ENCODE measurements at regions not wholly inside any gene's neighbourhood (a gene's known extent, or its start where the extent isn't known, plus 50 kb on each side); places are given as distances from the start of the nearest gene placed in this dataset.

GRCh38 chr6:93083337-93084230, 335.8 kb downstream of the EPHA7 start:
- WGBS, 3 donors, result 66 to 80% (median 72%) methylated on average over 1 of the region's 1 CpG
- Histone ChIP-seq H3K4me1 (no peaks in the 10 kb centered on the region), H3K27ac (no peak overlapping the region), H3K4me3 (no peak overlapping the region), H3K27me3 (ENCODE audit: insufficient read depth in 3 of 3, low read length in 2 of 3) (no peaks in the 10 kb centered on the region), H3K36me3 (ENCODE audit: insufficient read depth in 1 of 2, low read depth in 1 of 2) (no peaks in the 10 kb centered on the region), H3K9me3 (no peaks in the 10 kb centered on the region)
- ATAC-seq (no peak), DNase-seq (no peak)
- TF ChIP-seq, protein P1, sequence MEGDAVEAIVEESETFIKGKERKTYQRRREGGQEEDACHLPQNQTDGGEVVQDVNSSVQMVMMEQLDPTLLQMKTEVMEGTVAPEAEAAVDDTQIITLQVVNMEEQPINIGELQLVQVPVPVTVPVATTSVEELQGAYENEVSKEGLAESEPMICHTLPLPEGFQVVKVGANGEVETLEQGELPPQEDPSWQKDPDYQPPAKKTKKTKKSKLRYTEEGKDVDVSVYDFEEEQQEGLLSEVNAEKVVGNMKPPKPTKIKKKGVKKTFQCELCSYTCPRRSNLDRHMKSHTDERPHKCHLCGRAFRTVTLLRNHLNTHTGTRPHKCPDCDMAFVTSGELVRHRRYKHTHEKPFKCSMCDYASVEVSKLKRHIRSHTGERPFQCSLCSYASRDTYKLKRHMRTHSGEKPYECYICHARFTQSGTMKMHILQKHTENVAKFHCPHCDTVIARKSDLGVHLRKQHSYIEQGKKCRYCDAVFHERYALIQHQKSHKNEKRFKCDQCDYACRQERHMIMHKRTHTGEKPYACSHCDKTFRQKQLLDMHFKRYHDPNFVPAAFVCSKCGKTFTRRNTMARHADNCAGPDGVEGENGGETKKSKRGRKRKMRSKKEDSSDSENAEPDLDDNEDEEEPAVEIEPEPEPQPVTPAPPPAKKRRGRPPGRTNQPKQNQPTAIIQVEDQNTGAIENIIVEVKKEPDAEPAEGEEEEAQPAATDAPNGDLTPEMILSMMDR (IDR thresholded peaks at IDR 0.05), result no peak
- intact Hi-C loops (cut with DNase I), result no loop called here

GRCh38 chr6:93081901-93082300, 337.5 kb downstream of the EPHA7 start:
- intact Hi-C loops (cut with DNase I), result no loop called here
- 67 to 71% (median 67%) methylated on average over 3 of the region's 3 CpGs for WGBS, 3 donors
- no peak for ATAC-seq

GRCh38 chr6:93079061-93079460, 340.3 kb downstream of the EPHA7 start:
- 58 to 67% (median 66%) methylated on average over 1 of the region's 1 CpG for WGBS, 3 donors
- H3K27me3 ChIP-seq (ENCODE audit: insufficient read depth in 3 of 3, low read length in 2 of 3), result no peaks in the 10 kb centered on the region
- ATAC-seq (no peak), DNase-seq (no peak)
- intact Hi-C loops (cut with DNase I), result no loop called here
- TF ChIP-seq, protein P1 (IDR thresholded peaks at IDR 0.05), result no peak
- H3K36me3 ChIP-seq (ENCODE audit: insufficient read depth in 1 of 2, low read depth in 1 of 2), result no peaks in the 10 kb centered on the region
- no peak overlapping the region for H3K27ac ChIP-seq
- no peak overlapping the region for H3K4me3 ChIP-seq
- H3K9me3 ChIP-seq, result no peaks in the 10 kb centered on the region
- no peaks in the 10 kb centered on the region for H3K4me1 ChIP-seq

More at GRCh38 chr6:93081901-93082300, 337.5 kb downstream of the EPHA7 start:
- H3K4me3 ChIP-seq, result no peak overlapping the region
- TF ChIP-seq, protein P1 (IDR thresholded peaks at IDR 0.05), result no peak
- H3K4me1 ChIP-seq, result no peaks in the 10 kb centered on the region
- H3K27me3 ChIP-seq (ENCODE audit: insufficient read depth in 3 of 3, low read length in 2 of 3), result no peaks in the 10 kb centered on the region
- H3K36me3 ChIP-seq (ENCODE audit: insufficient read depth in 1 of 2, low read depth in 1 of 2), result no peaks in the 10 kb centered on the region
- no peak overlapping the region for H3K27ac ChIP-seq
- no peak for DNase-seq
- no peaks in the 10 kb centered on the region for H3K9me3 ChIP-seq

- Histone ChIP-seq H3K9me3 (no peaks in the 10 kb centered on the region), H3K27ac (no peak overlapping the region), H3K36me3 (ENCODE audit: insufficient read depth in 1 of 2, low read depth in 1 of 2) (no peaks in the 10 kb centered on the region), H3K27me3 (ENCODE audit: insufficient read depth in 3 of 3, low read length in 2 of 3) (no peaks in the 10 kb centered on the region), H3K4me3 (no peak overlapping the region), H3K4me1 (no peaks in the 10 kb centered on the region)
- 92 to 94% (median 92%) methylated on average over 5 of the region's 5 CpGs for WGBS, 3 donors
- ATAC-seq, result no peak
- TF ChIP-seq, protein P1 (IDR thresholded peaks at IDR 0.05), result no peak
- no peak for DNase-seq
- intact Hi-C loops (cut with DNase I), result no loop called here
These were observed 345.5 kb downstream of the EPHA7 start for GRCh38 chr6:93073811-93074210.
